ENCODE measurements at regions not wholly inside any gene's neighbourhood (a gene's known extent, or its start where the extent isn't known, plus 50 kb on each side); places are given as distances from the start of the nearest gene placed in this dataset.

GRCh38 chr7:3245077-3245476 lies 56.0 kb upstream of the SDK1 start:
- no peak for DNase-seq
- H3K27ac ChIP-seq, result peak overlapping the region; percentile 91

GRCh38 chr7:3245721-3246120 lies 55.3 kb upstream of the SDK1 start:
- Histone ChIP-seq H3K9me3 (ENCODE audit: severe bottlenecking) (no peaks in the 10 kb centered on the region), H3K27me3 (ENCODE audit: insufficient read depth, low read depth, severe bottlenecking) (no peaks in the 10 kb centered on the region), H3K27ac (peak overlapping the region; percentile 91), H3K36me3 (no peaks in the 10 kb centered on the region), H3K4me3 (ENCODE audit: low read depth, low read length) (no peak overlapping the region)
- DNase-seq, result no peak
- TF ChIP-seq CTCF (IDR thresholded peaks at IDR 0.05; ENCODE audit: low read depth, low read length), result no peak

More at GRCh38 chr7:3245077-3245476, 56.0 kb upstream of the SDK1 start:
- Histone ChIP-seq H3K27me3 (ENCODE audit: insufficient read depth, low read depth, severe bottlenecking) (no peaks in the 10 kb centered on the region), H3K4me3 (ENCODE audit: low read depth, low read length) (no peak overlapping the region), H3K9me3 (ENCODE audit: severe bottlenecking) (no peaks in the 10 kb centered on the region), H3K36me3 (no peaks in the 10 kb centered on the region)
- TF ChIP-seq CTCF (IDR thresholded peaks at IDR 0.05; ENCODE audit: low read depth, low read length), result no peak

- Histone ChIP-seq H3K27ac (peak overlapping the region; percentile 91), H3K9me3 (ENCODE audit: severe bottlenecking) (no peaks in the 10 kb centered on the region), H3K27me3 (ENCODE audit: insufficient read depth, low read depth, severe bottlenecking) (no peaks in the 10 kb centered on the region), H3K4me3 (ENCODE audit: low read depth, low read length) (no peak overlapping the region), H3K36me3 (no peaks in the 10 kb centered on the region)
- TF ChIP-seq CTCF (IDR thresholded peaks at IDR 0.05; ENCODE audit: low read depth, low read length), result no peak
- DNase-seq, result peak; percentile 83
Observed at GRCh38 chr7:3246127-3246526, 54.9 kb upstream of the SDK1 start.

- Histone ChIP-seq H3K27me3 (ENCODE audit: insufficient read depth, low read depth, severe bottlenecking) (no peaks in the 10 kb centered on the region), H3K9me3 (ENCODE audit: severe bottlenecking) (no peaks in the 10 kb centered on the region), H3K36me3 (no peaks in the 10 kb centered on the region), H3K27ac (peak overlapping the region; percentile 91), H3K4me3 (ENCODE audit: low read depth, low read length) (no peak overlapping the region; the same call in none of the 2 replicates)
- peak; percentile 14 for DNase-seq
- TF ChIP-seq CTCF (IDR thresholded peaks at IDR 0.05; ENCODE audit: low read depth, low read length), result no peak
Observed at GRCh38 chr7:3246651-3247050, 54.4 kb upstream of the SDK1 start.

- Histone ChIP-seq H3K4me3 (ENCODE audit: low read depth, low read length) (no peak overlapping the region), H3K27ac (no peak overlapping the region), H3K36me3 (no peaks in the 10 kb centered on the region), H3K27me3 (ENCODE audit: insufficient read depth, low read depth, severe bottlenecking) (no peaks in the 10 kb centered on the region), H3K9me3 (ENCODE audit: severe bottlenecking) (peaks cover 2% of the 10 kb centered on the region)
- no peak for TF ChIP-seq CTCF (IDR thresholded peaks at IDR 0.05; ENCODE audit: low read depth, low read length)
- DNase-seq, result no peak
Observed at GRCh38 chr7:3250725-3251124, 50.3 kb upstream of the SDK1 start.
